ENCODE measurements at regions not wholly inside any gene's neighbourhood (a gene's known extent, or its start where the extent isn't known, plus 50 kb on each side); places are given as distances from the start of the nearest gene placed in this dataset.
"Not testable (repeated sequence)": the region's sequence is repeated elsewhere in the genome, so short reads cannot be mapped to it uniquely, and the experiment has no call there.

DNA sequence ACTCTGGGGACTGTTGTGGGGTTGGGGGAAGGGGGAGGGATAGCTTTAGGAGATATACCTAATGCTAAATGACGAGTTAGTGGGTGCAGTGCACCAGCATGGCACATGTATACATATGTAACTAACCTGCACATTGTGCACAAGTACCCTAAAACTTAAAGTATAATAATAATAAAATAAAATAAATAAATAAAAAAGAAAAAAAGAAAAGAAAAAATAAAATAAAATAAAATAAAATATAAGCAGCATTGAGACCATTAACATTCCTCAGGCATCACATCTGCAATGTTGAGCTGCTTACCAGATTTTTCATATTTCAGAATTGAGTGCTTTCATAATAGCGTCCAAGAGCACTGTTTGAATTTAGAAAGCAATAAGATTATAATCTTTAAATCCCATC is 263.2 kb upstream of the GJE1 start:
- H3K4me1 ChIP-seq (ENCODE audit: control insufficient read depth in 1 of 2, insufficient read depth in 2 of 2, low read length in 2 of 2); H3K36me3 ChIP-seq (ENCODE audit: control insufficient read depth in 1 of 2, insufficient read depth in 2 of 2, low read length in 2 of 2); H3K27me3 ChIP-seq (ENCODE audit: low read depth, low read length): not testable (repeated sequence)

DNA sequence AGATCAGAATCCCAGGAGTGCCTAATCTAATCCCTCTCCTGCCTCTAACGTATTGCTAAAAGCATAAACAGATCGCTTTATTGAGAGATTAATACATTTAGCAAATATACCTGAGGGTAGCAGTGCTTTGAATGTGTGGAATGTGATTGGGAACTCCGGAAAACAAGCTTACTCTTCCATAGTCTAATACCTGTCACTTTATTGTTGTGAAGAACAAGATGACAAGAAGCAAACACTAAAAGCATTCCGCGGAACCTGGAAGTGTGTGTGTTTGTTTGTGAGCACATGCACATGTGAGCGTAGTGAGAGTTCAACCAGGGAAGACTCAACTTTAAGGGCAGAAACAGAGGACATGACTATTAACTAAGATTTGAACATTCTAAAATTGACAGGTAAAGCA is 265.0 kb upstream of the GJE1 start:
- Histone ChIP-seq H3K4me1 (ENCODE audit: control insufficient read depth in 1 of 2, insufficient read depth in 2 of 2, low read length in 2 of 2) (no peaks in the 10 kb centered on the region), H3K9me3 (ENCODE audit: control insufficient read depth in 1 of 2, low read length in 2 of 2) (no peaks in the 10 kb centered on the region)

More for the DNA sequence above, 263.2 kb upstream of the GJE1 start:
- not testable (repeated sequence) for H3K4me3 ChIP-seq (ENCODE audit: low read depth in 1 of 2, low read length in 2 of 2); H3K27ac ChIP-seq (ENCODE audit: low read length); H3K9me3 ChIP-seq (ENCODE audit: control insufficient read depth in 1 of 2, low read length in 2 of 2)

DNA sequence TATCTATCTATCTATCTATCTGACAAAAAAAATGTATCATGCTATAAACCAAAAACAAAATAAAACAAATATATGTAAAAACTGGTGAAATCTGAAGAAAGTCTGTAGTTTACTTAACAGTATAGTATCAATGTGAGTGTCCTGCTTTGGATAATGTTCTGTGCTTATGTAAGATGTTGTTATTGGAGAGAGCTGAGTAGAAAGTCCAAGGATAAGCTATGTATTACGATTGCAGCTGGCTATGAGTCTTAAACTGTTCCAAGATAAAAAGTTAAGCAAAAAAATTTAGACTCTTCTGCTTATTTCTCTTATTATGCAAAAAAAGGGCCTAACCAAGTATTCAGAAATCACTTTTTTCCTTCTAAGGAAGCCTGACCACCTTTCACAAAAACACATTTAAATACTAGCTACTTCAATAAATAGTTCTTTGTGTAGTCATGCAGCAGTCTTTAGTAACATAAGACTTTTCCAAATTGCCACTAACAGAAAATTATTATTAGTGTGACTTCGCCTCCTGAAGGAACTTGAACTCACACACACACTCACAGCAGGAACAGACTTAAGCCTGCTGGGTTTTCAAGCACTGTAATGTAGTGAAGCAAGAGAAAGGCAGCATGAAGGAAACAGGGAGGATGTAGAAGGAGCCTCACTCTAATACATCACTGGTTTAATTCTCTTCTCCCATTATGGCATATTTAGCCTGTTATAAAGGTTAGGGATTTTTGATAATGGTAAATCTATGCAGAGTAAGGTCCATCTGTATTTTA is 265.8 kb upstream of the GJE1 start:
- no peaks in the 10 kb centered on the region for H3K9me3 ChIP-seq (ENCODE audit: control insufficient read depth in 1 of 2, low read length in 2 of 2)
- H3K27ac ChIP-seq (ENCODE audit: low read length), result no peak overlapping the region
- H3K36me3 ChIP-seq (ENCODE audit: control insufficient read depth in 1 of 2, insufficient read depth in 2 of 2, low read length in 2 of 2), result no peaks in the 10 kb centered on the region
- no peaks in the 10 kb centered on the region for H3K4me1 ChIP-seq (ENCODE audit: control insufficient read depth in 1 of 2, insufficient read depth in 2 of 2, low read length in 2 of 2)
- no peak overlapping the region for H3K4me3 ChIP-seq (ENCODE audit: low read depth in 1 of 2, low read length in 2 of 2)
- no peaks in the 10 kb centered on the region for H3K27me3 ChIP-seq (ENCODE audit: low read depth, low read length)

More for the DNA sequence above, 265.0 kb upstream of the GJE1 start:
- Histone ChIP-seq H3K4me3 (ENCODE audit: low read depth in 1 of 2, low read length in 2 of 2) (no peak overlapping the region), H3K36me3 (ENCODE audit: control insufficient read depth in 1 of 2, insufficient read depth in 2 of 2, low read length in 2 of 2) (no peaks in the 10 kb centered on the region), H3K27me3 (ENCODE audit: low read depth, low read length) (no peaks in the 10 kb centered on the region), H3K27ac (ENCODE audit: low read length) (no peak overlapping the region)

DNA sequence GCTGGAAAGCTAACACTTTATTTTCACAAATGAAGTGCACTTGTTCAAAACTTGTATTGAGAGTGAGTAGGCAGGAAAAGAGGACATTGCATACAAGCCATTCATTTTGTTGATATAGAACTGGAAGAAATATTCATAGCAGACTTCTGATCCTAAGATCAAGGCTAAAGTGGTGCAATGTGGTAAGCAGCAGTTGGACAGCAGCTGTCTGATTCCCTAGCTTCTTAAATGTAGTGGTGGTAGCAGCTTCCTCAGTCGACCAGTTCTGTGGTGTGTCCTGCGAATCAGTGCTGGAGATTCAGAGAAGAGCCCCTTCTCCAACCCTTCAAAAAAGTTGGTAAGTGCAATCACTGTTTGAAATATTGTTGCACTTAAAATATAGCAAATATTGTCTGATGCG is 281.7 kb upstream of the GJE1 start:
- Histone ChIP-seq H3K27me3 (ENCODE audit: low read depth, low read length) (no peaks in the 10 kb centered on the region), H3K4me1 (ENCODE audit: control insufficient read depth in 1 of 2, insufficient read depth in 2 of 2, low read length in 2 of 2) (no peaks in the 10 kb centered on the region), H3K9me3 (ENCODE audit: control insufficient read depth in 1 of 2, low read length in 2 of 2) (no peaks in the 10 kb centered on the region), H3K27ac (ENCODE audit: low read length) (no peak overlapping the region), H3K4me3 (ENCODE audit: low read depth in 1 of 2, low read length in 2 of 2) (no peak overlapping the region), H3K36me3 (ENCODE audit: control insufficient read depth in 1 of 2, insufficient read depth in 2 of 2, low read length in 2 of 2) (no peaks in the 10 kb centered on the region)

DNA sequence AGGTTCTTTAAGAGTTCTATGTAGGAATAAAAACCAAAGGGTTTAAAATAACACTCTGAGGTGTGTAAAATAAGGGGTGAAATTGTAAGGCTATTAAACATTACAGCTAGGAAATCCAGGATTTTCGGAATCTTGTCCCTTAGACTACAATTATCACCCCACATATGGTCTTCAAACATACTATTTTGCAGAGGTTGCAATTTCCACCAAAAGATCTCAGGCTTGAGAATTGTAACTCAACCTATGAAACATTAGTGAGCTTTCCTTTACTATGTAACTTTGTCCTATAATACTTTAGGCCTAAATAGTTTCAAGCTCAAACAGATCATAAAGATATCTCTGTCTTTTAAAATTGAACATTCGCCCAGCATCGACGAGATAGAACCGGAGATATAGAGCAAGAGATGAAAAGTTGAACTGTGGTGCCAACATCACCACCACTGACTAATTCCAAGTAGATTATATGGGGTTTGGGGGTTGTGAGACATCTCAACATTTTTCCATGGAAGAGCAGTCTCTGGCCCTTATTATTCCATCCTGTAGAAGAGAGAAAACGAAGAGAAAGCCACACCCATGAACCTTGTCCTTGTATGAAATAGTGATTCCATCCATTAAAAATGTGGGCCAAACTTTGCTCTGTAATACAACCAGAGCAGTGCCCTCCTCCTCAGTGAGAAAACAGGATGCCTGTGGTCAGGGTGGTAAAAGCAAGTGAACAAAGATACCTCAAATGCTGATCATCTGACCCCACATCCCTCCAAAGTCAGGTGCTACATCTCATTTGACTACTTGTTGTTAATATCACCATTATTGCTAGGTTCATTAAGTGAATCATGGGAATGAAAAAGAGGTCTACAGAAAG is 284.5 kb upstream of the GJE1 start:
- Histone ChIP-seq H3K4me3 (ENCODE audit: low read depth in 1 of 2, low read length in 2 of 2) (no peak overlapping the region), H3K9me3 (ENCODE audit: control insufficient read depth in 1 of 2, low read length in 2 of 2) (no peaks in the 10 kb centered on the region), H3K27ac (ENCODE audit: low read length) (no peak overlapping the region), H3K4me1 (ENCODE audit: control insufficient read depth in 1 of 2, insufficient read depth in 2 of 2, low read length in 2 of 2) (no peaks in the 10 kb centered on the region), H3K27me3 (ENCODE audit: low read depth, low read length) (no peaks in the 10 kb centered on the region), H3K36me3 (ENCODE audit: control insufficient read depth in 1 of 2, insufficient read depth in 2 of 2, low read length in 2 of 2) (no peaks in the 10 kb centered on the region)

DNA sequence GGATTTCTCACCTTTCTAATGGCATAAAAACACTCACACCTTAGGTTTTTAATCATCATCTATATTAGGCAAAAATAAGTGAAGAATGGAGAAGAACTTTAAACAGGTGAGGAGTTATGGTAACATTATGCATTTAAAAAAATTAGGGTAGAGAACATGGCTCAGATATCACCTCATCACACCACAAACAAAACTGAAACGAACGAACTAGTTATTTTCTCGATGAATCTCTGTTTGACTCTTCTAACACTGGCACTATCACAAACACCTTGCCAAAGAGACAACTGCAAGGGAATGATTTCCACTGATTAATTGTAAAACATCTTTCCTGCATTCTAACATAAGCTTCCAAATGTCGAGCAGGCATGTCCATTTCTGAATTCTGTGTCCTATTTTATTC is 286.1 kb upstream of the GJE1 start:
- Histone ChIP-seq H3K36me3 (ENCODE audit: control insufficient read depth in 1 of 2, insufficient read depth in 2 of 2, low read length in 2 of 2) (no peaks in the 10 kb centered on the region), H3K4me3 (ENCODE audit: low read depth in 1 of 2, low read length in 2 of 2) (no peak overlapping the region), H3K27ac (ENCODE audit: low read length) (no peak overlapping the region), H3K9me3 (ENCODE audit: control insufficient read depth in 1 of 2, low read length in 2 of 2) (no peaks in the 10 kb centered on the region), H3K4me1 (ENCODE audit: control insufficient read depth in 1 of 2, insufficient read depth in 2 of 2, low read length in 2 of 2) (no peaks in the 10 kb centered on the region), H3K27me3 (ENCODE audit: low read depth, low read length) (no peaks in the 10 kb centered on the region)

DNA sequence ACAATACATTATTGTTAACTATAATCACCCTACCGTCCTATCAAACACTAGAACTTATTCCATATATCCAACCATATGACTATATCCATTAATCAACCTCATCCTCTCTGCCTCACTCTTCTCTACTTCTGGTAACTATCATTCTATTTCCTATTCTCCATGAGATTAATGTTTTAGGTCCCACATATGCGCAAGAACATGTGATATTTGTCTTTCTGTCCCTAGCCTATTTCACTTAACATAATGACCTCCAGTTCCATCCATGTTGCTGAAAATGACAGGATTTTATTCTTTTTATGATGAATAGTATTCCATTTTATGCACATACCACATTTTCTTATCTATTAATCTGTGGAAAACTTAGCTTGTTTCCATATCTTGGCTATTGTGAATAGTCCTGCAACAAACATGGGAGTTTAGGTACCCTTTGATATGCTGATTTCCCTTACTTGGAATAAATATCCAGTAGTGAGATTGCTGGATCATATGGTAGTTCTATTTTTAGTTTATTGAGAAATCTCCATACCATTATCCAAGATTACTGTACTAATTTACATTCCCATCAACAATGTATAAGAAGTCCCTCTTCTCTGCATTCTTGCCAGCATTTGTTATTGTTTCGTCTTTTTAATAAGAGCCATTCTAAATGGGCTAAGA is 289.4 kb upstream of the GJE1 start:
- H3K4me3 ChIP-seq (ENCODE audit: low read depth in 1 of 2, low read length in 2 of 2), result no peak overlapping the region
- H3K9me3 ChIP-seq (ENCODE audit: control insufficient read depth in 1 of 2, low read length in 2 of 2), result no peaks in the 10 kb centered on the region
- H3K4me1 ChIP-seq (ENCODE audit: control insufficient read depth in 1 of 2, insufficient read depth in 2 of 2, low read length in 2 of 2), result no peaks in the 10 kb centered on the region
- H3K36me3 ChIP-seq (ENCODE audit: control insufficient read depth in 1 of 2, insufficient read depth in 2 of 2, low read length in 2 of 2), result no peaks in the 10 kb centered on the region
- H3K27me3 ChIP-seq (ENCODE audit: low read depth, low read length), result no peaks in the 10 kb centered on the region
- H3K27ac ChIP-seq (ENCODE audit: low read length), result no peak overlapping the region

DNA sequence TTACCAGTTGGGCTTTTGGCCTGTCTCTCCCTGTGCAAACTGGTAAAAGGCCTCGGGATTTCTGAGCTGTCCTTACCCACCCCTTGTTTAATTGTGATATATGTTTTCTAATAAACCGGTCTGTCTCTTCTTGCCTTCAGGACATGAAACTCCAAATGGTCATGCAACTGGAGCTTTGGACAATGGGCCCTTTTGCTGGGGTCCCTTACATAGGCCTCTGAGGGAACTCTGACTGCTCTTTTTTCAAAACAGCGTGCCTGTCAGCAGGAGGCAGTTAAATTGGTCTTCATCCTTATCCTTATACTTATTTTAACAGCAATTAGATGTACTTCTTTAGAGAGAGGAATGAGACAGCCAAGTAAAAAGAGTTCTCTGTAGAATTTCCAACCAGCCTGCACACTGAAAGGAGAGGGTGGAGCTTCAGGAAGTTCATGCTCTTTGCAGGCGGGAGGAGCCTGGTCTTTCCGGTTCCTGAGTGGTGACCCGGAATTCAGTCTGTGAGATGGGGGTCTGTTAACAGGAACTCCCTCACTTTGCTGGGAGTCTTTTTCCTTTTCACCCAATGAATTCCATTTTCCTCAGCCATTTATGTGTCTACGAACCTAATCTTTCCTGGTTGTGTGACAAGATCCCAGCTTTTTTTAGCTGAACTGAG is 299.6 kb upstream of the GJE1 start:
- H3K36me3 ChIP-seq (ENCODE audit: control insufficient read depth in 1 of 2, insufficient read depth in 2 of 2, low read length in 2 of 2), result no peaks in the 10 kb centered on the region
- H3K9me3 ChIP-seq (ENCODE audit: control insufficient read depth in 1 of 2, low read length in 2 of 2), result no peaks in the 10 kb centered on the region
- no peaks in the 10 kb centered on the region for H3K27me3 ChIP-seq (ENCODE audit: low read depth, low read length)
- no peak overlapping the region for H3K4me3 ChIP-seq (ENCODE audit: low read depth in 1 of 2, low read length in 2 of 2)
- no peak overlapping the region for H3K27ac ChIP-seq (ENCODE audit: low read length)
- no peaks in the 10 kb centered on the region for H3K4me1 ChIP-seq (ENCODE audit: control insufficient read depth in 1 of 2, insufficient read depth in 2 of 2, low read length in 2 of 2)

DNA sequence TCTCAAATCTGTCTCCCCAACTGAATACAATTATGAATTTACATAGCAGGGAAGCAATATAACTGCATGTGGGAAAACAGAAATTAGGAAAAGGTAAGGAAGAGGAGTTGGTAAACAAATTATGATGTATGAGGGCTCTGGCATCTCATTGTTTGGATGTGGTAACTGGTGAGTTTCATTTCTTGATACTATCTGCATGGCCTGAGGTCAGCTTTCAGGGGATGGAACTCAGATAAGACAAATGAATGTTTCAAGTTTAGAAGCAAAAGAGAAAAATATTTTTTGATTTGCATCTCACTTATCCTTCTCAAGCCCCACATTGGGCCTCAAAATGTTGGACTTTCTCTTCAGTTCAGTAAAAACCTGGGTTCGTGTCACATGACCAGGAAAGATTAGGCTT is 302.2 kb upstream of the GJE1 start:
- Histone ChIP-seq H3K27me3 (ENCODE audit: low read depth, low read length) (no peaks in the 10 kb centered on the region), H3K36me3 (ENCODE audit: control insufficient read depth in 1 of 2, insufficient read depth in 2 of 2, low read length in 2 of 2) (no peaks in the 10 kb centered on the region), H3K9me3 (ENCODE audit: control insufficient read depth in 1 of 2, low read length in 2 of 2) (no peaks in the 10 kb centered on the region), H3K27ac (ENCODE audit: low read length) (no peak overlapping the region), H3K4me3 (ENCODE audit: low read depth in 1 of 2, low read length in 2 of 2) (no peak overlapping the region), H3K4me1 (ENCODE audit: control insufficient read depth in 1 of 2, insufficient read depth in 2 of 2, low read length in 2 of 2) (no peaks in the 10 kb centered on the region)

DNA sequence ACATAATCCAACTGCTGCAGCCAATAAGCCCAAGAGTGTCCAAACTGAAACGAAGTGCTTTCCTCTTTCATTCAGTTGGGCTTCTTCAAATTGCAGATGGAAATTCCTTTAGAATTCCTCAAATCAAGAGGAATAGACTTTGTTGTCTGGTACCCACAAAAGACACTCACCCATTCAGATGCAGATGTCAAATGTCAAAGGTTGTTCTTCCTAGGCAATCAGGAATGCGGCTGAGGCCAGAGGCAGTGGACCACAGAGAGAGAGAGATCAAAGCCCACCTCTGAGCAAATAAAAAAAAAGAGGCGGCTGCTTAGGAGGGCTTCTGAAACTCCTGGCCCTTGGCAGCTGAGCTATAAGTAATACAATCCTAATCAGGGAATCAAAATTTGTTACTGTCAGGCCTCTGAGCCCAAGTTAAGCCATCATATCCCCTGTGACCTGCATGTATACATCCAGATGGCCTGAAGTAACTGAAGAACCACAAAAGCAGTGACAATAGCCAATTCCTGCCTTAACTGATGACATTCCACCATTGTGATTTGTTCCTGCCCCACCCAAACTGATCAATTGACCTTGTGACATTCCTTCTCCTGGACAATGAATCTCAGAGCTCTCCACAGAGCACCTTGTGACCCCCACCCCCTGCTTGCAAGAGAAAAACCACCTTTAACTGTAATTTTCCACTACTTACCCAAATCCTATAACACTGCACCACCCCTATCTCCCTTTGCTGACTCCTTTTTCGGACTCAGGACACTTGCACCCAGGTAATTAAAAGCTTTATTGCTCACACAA is 303.0 kb upstream of the GJE1 start:
- H3K27ac ChIP-seq (ENCODE audit: low read length), result no peak overlapping the region
- no peaks in the 10 kb centered on the region for H3K36me3 ChIP-seq (ENCODE audit: control insufficient read depth in 1 of 2, insufficient read depth in 2 of 2, low read length in 2 of 2)
- no peak overlapping the region for H3K4me3 ChIP-seq (ENCODE audit: low read depth in 1 of 2, low read length in 2 of 2)

More for the DNA sequence above, 303.0 kb upstream of the GJE1 start:
- Histone ChIP-seq H3K27me3 (ENCODE audit: low read depth, low read length) (no peaks in the 10 kb centered on the region), H3K9me3 (ENCODE audit: control insufficient read depth in 1 of 2, low read length in 2 of 2) (no peaks in the 10 kb centered on the region), H3K4me1 (ENCODE audit: control insufficient read depth in 1 of 2, insufficient read depth in 2 of 2, low read length in 2 of 2) (no peaks in the 10 kb centered on the region)
